AG04450 (cell line): ENCODE measurements at regions not wholly inside any gene's neighbourhood (a gene's known extent, or its start where the extent isn't known, plus 50 kb on each side); places are given as distances from the start of the nearest gene placed in this dataset.

Experiments used
- CTCF ChIA-PET: fragments of 300-600, 350-600 bp; formaldehyde crosslinking; extraction: SDS; loops from one replicate; lab custom pipeline; 2022; ENCODE audit warnings: antibody characterized with exemption, inconsistent platforms; lab: Charles Lee
- POLR2A ChIA-PET: fragments of 350-600 bp; formaldehyde crosslinking; extraction: SDS; loops from one replicate; lab custom pipeline; 2021; ENCODE audit warnings: antibody characterized with exemption, inconsistent platforms; lab: Yijun Ruan, JAX
- DNase-seq: peaks from one replicate; pipeline ENCODE4 v3.0.0-alpha.2; 2011; ENCODE audit warnings: low read depth, low spot score
- H3K27ac ChIP-seq: one replicate; pipeline ENCODE4 v1.5.1; 2012; ENCODE audit warnings: low read depth, low read length, control low read depth
- H3K27me3 ChIP-seq: one replicate; pipeline ENCODE4 v1.6.0; 2012; ENCODE audit warnings: low read length; ENCODE audit not compliant: control insufficient read depth, insufficient read depth
- H3K4me3 ChIP-seq: 2 replicates; pipeline ENCODE4 v1.5.1; 2011; ENCODE audit warnings: mild to moderate bottlenecking, low read depth, low read length, control low read depth
- H3K9me3 ChIP-seq: 2 replicates; pipeline ENCODE4 v1.5.1; 2012; ENCODE audit warnings: low read length; ENCODE audit not compliant: control insufficient read depth, insufficient read depth
- CTCF ChIP-seq: IDR thresholded peaks from 2 replicates; pipeline ENCODE4 v1.5.1; 2011; ENCODE audit warnings: low read depth, low read length, control low read depth, inconsistent platforms

- ChIA-PET CTCF (no interaction called here), POLR2A (no interaction called here)
- Histone ChIP-seq H3K9me3 (no peaks in the 10 kb centered on the region), H3K4me3 (no peak overlapping the region), H3K27ac (no peak overlapping the region), H3K27me3 (no peaks in the 10 kb centered on the region)
- no peak for TF ChIP-seq CTCF
- DNase-seq, result no peak
Measured at GRCh38 chrX:54615109-54615508, 85.1 kb downstream of the GNL3L start.

- CTCF ChIA-PET, result no interaction called here
- no peak for TF ChIP-seq CTCF
- no peak overlapping the region for H3K4me3 ChIP-seq
- POLR2A ChIA-PET, result interaction anchor here (0.7 kb wide), 1 partner anchor 175 kb away, joined by 3 read pairs; no protein-coding TSS in a partner anchor
- no peaks in the 10 kb centered on the region for H3K9me3 ChIP-seq
- H3K27me3 ChIP-seq, result no peaks in the 10 kb centered on the region
- H3K27ac ChIP-seq, result peak overlapping the region; percentile 21
- no peak for DNase-seq
Measured at GRCh38 chrX:54633641-54634040, 103.6 kb downstream of the GNL3L start.

DNA sequence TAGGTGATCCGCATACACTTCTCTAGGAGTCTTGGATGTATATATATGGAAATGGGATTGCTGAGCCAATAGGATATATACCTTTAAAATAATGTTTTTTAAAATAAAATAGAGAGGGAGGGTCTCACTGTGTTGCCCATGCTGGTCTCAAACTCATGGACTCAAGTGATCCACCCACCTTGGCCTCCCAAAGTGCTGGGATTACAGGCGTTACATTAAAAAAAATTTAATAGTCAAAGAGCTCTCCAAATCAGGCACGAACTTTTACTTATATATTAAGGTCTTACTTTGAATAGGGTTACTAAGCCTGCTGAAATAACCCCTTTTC, 109.0 kb downstream of the GNL3L start:
- POLR2A ChIA-PET, result interaction anchor here (0.6 to 1.6 kb wide), 6 partner anchors 109 to 595 kb away, joined by 3 to 10 read pairs (median 4); partner anchors contain the start of genes APEX2, GNL3L, PHF8 and TSR2
- H3K27ac ChIP-seq, result peak overlapping the region; percentile 97
- CTCF ChIA-PET, result interaction anchor here (0.6 to 1.8 kb wide), 6 partner anchors 9 to 369 kb away, joined by 3 to 7 read pairs (median 4); partner anchors contain the start of gene TRO
- no peak for DNase-seq
- peak overlapping the region; percentile 37 for H3K4me3 ChIP-seq
- H3K27me3 ChIP-seq, result no peaks in the 10 kb centered on the region
- no peaks in the 10 kb centered on the region for H3K9me3 ChIP-seq
- no peak for TF ChIP-seq CTCF

DNA sequence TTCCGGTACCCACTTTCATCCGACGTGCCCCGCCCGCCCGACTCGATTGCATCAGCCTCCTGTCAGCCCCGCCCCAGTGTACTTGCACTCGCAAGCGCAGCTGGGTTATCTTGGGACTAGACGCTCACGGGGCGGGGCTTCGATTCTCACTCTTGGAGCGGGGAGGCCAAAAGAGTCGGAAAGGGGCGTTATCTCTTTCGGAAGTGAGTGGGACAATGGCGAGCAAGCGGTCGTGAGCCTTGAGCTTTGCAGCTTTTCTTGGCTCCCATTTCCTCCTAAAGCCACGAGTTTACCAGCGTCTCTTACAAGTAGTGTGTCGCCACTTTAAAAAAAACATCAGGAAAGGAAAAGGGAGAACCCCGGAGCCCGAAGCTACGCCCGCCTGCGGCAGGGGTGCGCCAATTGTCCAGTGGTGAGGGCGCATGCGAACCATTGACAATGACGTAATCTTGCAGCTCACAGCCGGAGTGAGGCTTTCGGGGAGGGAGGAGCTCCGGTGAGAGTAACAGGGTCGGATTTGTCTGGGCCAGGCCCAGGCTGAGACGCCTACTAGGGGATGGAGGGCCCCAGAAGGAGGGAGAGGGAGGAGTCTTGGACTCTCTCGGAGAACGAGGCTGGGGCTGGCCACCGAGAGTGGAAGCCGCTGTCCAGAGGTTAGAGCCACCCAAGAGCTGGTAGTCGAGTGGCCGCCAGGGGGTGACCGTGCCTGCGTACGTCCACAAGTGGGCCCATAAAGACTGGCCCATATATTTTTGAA, 109.5 kb downstream of the GNL3L start:
- CTCF ChIA-PET, result interaction anchor here (0.6 to 1.8 kb wide), 6 partner anchors 9 to 368 kb away, joined by 3 to 7 read pairs (median 4); partner anchors contain the start of gene TRO
- no peaks in the 10 kb centered on the region for H3K9me3 ChIP-seq
- peak overlapping the region; percentile 67 for H3K4me3 ChIP-seq
- peak; percentile 92 for DNase-seq
- TF ChIP-seq CTCF, result peak; percentile 58
- peak overlapping the region; percentile 97 for H3K27ac ChIP-seq
- no peaks in the 10 kb centered on the region for H3K27me3 ChIP-seq
- POLR2A ChIA-PET, result interaction anchor here (0.5 to 1.6 kb wide), 10 partner anchors 110 to 595 kb away, joined by 3 to 10 read pairs (median 4); partner anchors contain the start of genes APEX2, GNL3L, MAGED2 and PHF8
